Tibial nerve (tissue), 4 donors: ENCODE measurements at regions not wholly inside any gene's neighbourhood (a gene's known extent, or its start where the extent isn't known, plus 50 kb on each side); places are given as distances from the start of the nearest gene placed in this dataset.

Experiments used
- DNase-seq, 2 donors: peaks; one replicate each; pipeline ENCODE4 v3.0.0-alpha.2; 2019; ENCODE audit warnings: low spot score in 2 of 2
- H3K27ac ChIP-seq, 4 donors: fragments of 200-600 bp; sonication (generic) in 3 of 4; one replicate each; pipeline ENCODE4 v1.5.1; 2017 to 2019; ENCODE audit warnings: mild to moderate bottlenecking in 1 of 4
- H3K27me3 ChIP-seq, 2 donors: fragments of 200-600 bp; sonication (generic) in 1 of 2; one replicate each; pipeline versions ENCODE4 v1.5.1 to v1.6.0; 2017 to 2019
- H3K36me3 ChIP-seq, 3 donors: fragments of 200-600 bp; sonication (generic); one replicate each; pipeline ENCODE4 v1.5.1; 2018 to 2019
- H3K4me1 ChIP-seq, 4 donors: fragments of 200-600 bp; sonication (generic) in 3 of 4; one replicate each; pipeline ENCODE4 v1.5.1; 2017 to 2019
- H3K4me3 ChIP-seq, 4 donors: fragments of 200-600 bp; sonication (generic) in 3 of 4; one replicate each; pipeline ENCODE4 v1.5.1; 2017 to 2019; ENCODE audit warnings: mild to moderate bottlenecking in 1 of 4, moderate library complexity in 1 of 4
- H3K9me3 ChIP-seq, 4 donors: fragments of 200-600 bp; sonication (generic) in 3 of 4; one replicate each; pipeline ENCODE4 v1.5.1; 2017 to 2019
- CTCF ChIP-seq, 5 experiments: fragments of 200-600 bp in 3 of 5; fragments of 450-650 bp in 2 of 5; sonication (generic) in 3 of 5; IDR thresholded peaks; one replicate each; pipeline ENCODE4 v1.5.1; 2016 to 2019; ENCODE audit warnings: antibody characterized with exemption in 5 of 5, mild to moderate bottlenecking in 3 of 5, moderate library complexity in 2 of 5
- EP300 ChIP-seq, 2 donors: sonication (generic); formaldehyde crosslinking; IDR thresholded peaks; one replicate each; pipeline ENCODE4 v1.6.1; 2017; ENCODE audit warnings: antibody characterized with exemption in 2 of 2, mild to moderate bottlenecking in 1 of 2
- POLR2A ChIP-seq, 2 donors: fragments of 450-650 bp; IDR thresholded peaks; one replicate each; pipeline ENCODE4 v1.6.1; 2017; ENCODE audit warnings: antibody characterized with exemption in 2 of 2, mild to moderate bottlenecking in 2 of 2, moderate library complexity in 2 of 2
- WGBS, 2 donors: methylation state at CpG; one replicate each; pipeline ENCODE4 v1.1.5; 2018; 5-methylcytosine and 5-hydroxymethylcytosine counted together

- no peaks in the 10 kb centered on the region for H3K36me3 ChIP-seq
- H3K9me3 ChIP-seq, result peaks cover 0 to 4% (median 0%) of the 10 kb centered on the region in 4 donors
- H3K27me3 ChIP-seq, result no peaks in the 10 kb centered on the region
- whole genome bisulfite sequencing, 2 donors, result 87% methylated on average over 3 of the region's 3 CpGs
- TF ChIP-seq EP300 (IDR thresholded peaks at IDR 0.05), result no peak
- no peak for TF ChIP-seq POLR2A (IDR thresholded peaks at IDR 0.05)
- no peak for TF ChIP-seq CTCF (IDR thresholded peaks at IDR 0.05)
- H3K27ac ChIP-seq, result no peak overlapping the region
- no peak for DNase-seq
- no peak overlapping the region for H3K4me3 ChIP-seq
- H3K4me1 ChIP-seq, result peaks cover 0 to 7% (median 0%) of the 10 kb centered on the region in 4 donors
Observed at GRCh38 chr6:45718131-45718530, 297.5 kb downstream of the CLIC5 start.

GRCh38 chr6:45717715-45718114 is 297.9 kb downstream of the CLIC5 start:
- Histone ChIP-seq H3K4me1 (peaks cover 0 to 7% (median 0%) of the 10 kb centered on the region in 4 donors), H3K27me3 (no peaks in the 10 kb centered on the region), H3K27ac (no peak overlapping the region), H3K36me3 (no peaks in the 10 kb centered on the region), H3K9me3 (no peaks in the 10 kb centered on the region), H3K4me3 (no peak overlapping the region)
- no peak for TF ChIP-seq EP300 (IDR thresholded peaks at IDR 0.05)
- TF ChIP-seq POLR2A (IDR thresholded peaks at IDR 0.05), result no peak
- no peak for TF ChIP-seq CTCF (IDR thresholded peaks at IDR 0.05)
- WGBS, 2 donors, result 83 to 89% methylated on average over 6 of the region's 6 CpGs
- DNase-seq, result no peak

DNA sequence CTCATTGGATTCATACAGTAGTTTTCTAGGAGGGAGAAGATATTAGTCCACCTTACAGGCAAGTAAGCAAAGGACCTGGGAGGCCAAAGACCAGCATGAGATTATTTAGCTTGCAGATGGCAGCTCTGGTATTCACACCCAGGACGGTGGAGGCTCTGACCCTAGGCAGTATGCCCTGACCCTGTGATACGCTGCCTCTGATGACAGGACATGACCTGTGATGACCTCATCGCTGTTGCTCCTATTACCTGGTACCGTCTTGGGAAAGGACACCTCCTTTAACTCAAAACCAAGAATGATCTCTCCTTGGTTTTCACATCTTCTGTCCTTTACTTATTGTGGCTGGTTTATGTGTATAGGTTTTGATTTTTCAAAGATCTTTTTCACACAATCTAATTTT is 298.6 kb downstream of the CLIC5 start:
- WGBS, 2 donors, result 70 to 88% methylated on average over 4 of the region's 4 CpGs
- Histone ChIP-seq H3K9me3 (no peaks in the 10 kb centered on the region), H3K36me3 (no peaks in the 10 kb centered on the region), H3K27ac (no peak overlapping the region), H3K4me3 (no peak overlapping the region), H3K4me1 (peaks cover 0 to 7% (median 0%) of the 10 kb centered on the region in 4 donors), H3K27me3 (no peaks in the 10 kb centered on the region)
- DNase-seq, result no peak
- TF ChIP-seq POLR2A (IDR thresholded peaks at IDR 0.05) (no peak), CTCF (IDR thresholded peaks at IDR 0.05) (no peak), EP300 (IDR thresholded peaks at IDR 0.05) (no peak)

- TF ChIP-seq CTCF (IDR thresholded peaks at IDR 0.05) (no peak), EP300 (IDR thresholded peaks at IDR 0.05) (no peak), POLR2A (IDR thresholded peaks at IDR 0.05) (no peak)
- Histone ChIP-seq H3K4me1 (peaks cover 0 to 7% (median 0%) of the 10 kb centered on the region in 4 donors), H3K4me3 (no peak overlapping the region), H3K27ac (no peak overlapping the region), H3K9me3 (no peaks in the 10 kb centered on the region), H3K27me3 (no peaks in the 10 kb centered on the region), H3K36me3 (no peaks in the 10 kb centered on the region)
- no peak for DNase-seq
Observed at GRCh38 chr6:45715508-45715803, 300.2 kb downstream of the CLIC5 start.

GRCh38 chr6:45714741-45715507 is 300.7 kb downstream of the CLIC5 start:
- TF ChIP-seq POLR2A (IDR thresholded peaks at IDR 0.05), result no peak
- TF ChIP-seq CTCF (IDR thresholded peaks at IDR 0.05), result peak; percentile 73 to 88 (median 78)
- peak in 1 of 2 donors; percentile 62 for TF ChIP-seq EP300 (IDR thresholded peaks at IDR 0.05)
- Histone ChIP-seq H3K27me3 (no peaks in the 10 kb centered on the region), H3K27ac (peak overlapping the region in 2 of 4 donors; percentile 43 to 46), H3K4me1 (peaks cover 0 to 7% (median 0%) of the 10 kb centered on the region in 4 donors), H3K9me3 (no peaks in the 10 kb centered on the region), H3K36me3 (no peaks in the 10 kb centered on the region), H3K4me3 (no peak overlapping the region)
- peak in 1 of 2 donors; percentile 65 for DNase-seq
- 16 to 19% methylated on average over 6 of the region's 6 CpGs for whole genome bisulfite sequencing, 2 donors
